ENCODE measurements at regions not wholly inside any gene's neighbourhood (a gene's known extent, or its start where the extent isn't known, plus 50 kb on each side); places are given as distances from the start of the nearest gene placed in this dataset.

DNA sequence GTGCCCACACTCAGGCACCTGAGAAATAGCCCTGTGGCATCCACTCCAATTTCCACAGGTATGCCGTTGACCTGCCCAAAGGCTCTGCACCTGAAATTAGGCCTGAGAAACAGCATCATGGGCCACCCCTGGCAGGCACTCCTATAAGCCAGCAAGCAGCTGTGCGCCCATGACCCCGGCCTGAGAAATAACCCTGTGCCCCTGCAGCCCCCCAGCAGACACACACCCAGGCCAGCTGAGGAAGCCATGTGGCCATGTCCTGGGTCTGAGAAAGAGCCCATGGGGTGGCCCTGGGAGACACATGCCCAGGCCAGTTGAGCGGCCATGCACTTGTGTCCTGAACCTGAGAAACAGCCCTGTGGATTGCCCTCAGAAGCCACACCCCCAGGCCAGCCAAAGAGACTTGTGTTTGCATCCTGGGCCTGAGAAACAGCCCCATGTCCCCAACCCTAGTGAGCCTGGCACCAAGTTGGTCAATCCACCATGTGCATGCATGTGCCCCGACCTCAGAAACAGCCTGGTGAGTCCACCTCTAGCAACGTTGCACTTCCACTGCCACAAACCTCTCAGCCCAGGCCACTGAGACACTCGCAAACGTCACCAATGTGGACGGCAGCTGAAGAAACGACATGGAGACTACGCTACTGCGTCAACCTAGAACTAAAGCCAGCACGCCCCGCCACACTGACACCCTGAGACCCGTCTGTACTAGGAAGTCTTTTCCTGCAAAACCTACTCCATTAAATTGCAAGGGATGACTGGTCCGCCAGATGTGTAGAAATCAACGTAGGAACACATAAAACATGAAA lies 411.9 kb downstream of the TMEM121 start:
- no peak overlapping the region for H3K27ac ChIP-seq (ENCODE audit: low read length)
- H2AFZ ChIP-seq (ENCODE audit: low read length), result no peak overlapping the region
- POLR2A ChIA-PET (ENCODE audit: unreplicated experiment), result no interaction called here
- H3K36me3 ChIP-seq (ENCODE audit: low read depth, low read length), result no peaks in the 10 kb centered on the region
- no peak overlapping the region for H3K4me2 ChIP-seq (ENCODE audit: low read length)
- no peaks in the 10 kb centered on the region for H3K4me1 ChIP-seq (ENCODE audit: insufficient read depth, low read length)
- no peaks in the 10 kb centered on the region for H3K79me2 ChIP-seq (ENCODE audit: low read length)
- peaks cover 10% of the 10 kb centered on the region; the same call in 1 of the 2 replicates for H3K9me3 ChIP-seq (ENCODE audit: low read length)
- no peak overlapping the region for H3K9ac ChIP-seq (ENCODE audit: low read length)
- TF ChIP-seq EZH2 (IDR thresholded peaks at IDR 0.05; ENCODE audit: low read length, unreplicated experiment) (no peak), EZH2phosphoT487 (IDR thresholded peaks at IDR 0.05; ENCODE audit: borderline replicate concordance, low read length) (no peak)
- TF ChIP-seq, protein P1, sequence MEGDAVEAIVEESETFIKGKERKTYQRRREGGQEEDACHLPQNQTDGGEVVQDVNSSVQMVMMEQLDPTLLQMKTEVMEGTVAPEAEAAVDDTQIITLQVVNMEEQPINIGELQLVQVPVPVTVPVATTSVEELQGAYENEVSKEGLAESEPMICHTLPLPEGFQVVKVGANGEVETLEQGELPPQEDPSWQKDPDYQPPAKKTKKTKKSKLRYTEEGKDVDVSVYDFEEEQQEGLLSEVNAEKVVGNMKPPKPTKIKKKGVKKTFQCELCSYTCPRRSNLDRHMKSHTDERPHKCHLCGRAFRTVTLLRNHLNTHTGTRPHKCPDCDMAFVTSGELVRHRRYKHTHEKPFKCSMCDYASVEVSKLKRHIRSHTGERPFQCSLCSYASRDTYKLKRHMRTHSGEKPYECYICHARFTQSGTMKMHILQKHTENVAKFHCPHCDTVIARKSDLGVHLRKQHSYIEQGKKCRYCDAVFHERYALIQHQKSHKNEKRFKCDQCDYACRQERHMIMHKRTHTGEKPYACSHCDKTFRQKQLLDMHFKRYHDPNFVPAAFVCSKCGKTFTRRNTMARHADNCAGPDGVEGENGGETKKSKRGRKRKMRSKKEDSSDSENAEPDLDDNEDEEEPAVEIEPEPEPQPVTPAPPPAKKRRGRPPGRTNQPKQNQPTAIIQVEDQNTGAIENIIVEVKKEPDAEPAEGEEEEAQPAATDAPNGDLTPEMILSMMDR (conservative IDR thresholded peaks at IDR 0.05; ENCODE audit: low read depth, low read length), result no peak
- no peaks in the 10 kb centered on the region for H3K9me2 ChIP-seq (replicated peaks; ENCODE audit: low read length)
- intact Hi-C loops (cut with micrococcal nuclease), result no loop called here
- no peaks in the 10 kb centered on the region for H3F3A ChIP-seq (ENCODE audit: low read length, unreplicated experiment)
- DNase-seq (no peak), ATAC-seq (no peak)
- peaks cover 8% of the 10 kb centered on the region; the same call in 1 of the 2 replicates for H3K27me3 ChIP-seq (ENCODE audit: low read length)
- no peak overlapping the region for H3K4me3 ChIP-seq (ENCODE audit: low read length)
- no peaks in the 10 kb centered on the region for H4K20me1 ChIP-seq (ENCODE audit: low read length)
- BruUV-seq (replicated peaks), result no TSS peak
- CTCF ChIA-PET, result no interaction called here

DNA sequence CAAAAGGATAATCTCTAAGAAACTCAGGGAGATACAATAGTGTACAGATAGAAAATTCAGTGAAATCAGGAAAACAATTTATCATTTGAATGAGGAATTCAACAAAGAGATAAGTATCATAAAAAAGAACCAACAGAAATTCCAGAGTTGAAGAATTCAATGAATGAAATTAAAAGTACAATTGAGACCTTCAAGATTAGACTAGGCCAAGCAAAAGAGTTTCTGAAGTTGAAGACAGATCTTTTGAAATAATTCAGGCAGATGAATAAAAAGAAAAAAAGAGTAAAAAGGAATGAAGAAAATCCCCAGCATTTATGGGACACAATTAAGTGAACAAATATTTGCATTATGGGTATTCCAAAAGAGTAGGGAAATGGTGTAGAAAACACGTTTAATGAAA lies 412.6 kb downstream of the TMEM121 start:
- Histone ChIP-seq H4K20me1 (ENCODE audit: low read length) (no peaks in the 10 kb centered on the region), H3K79me2 (ENCODE audit: low read length) (no peaks in the 10 kb centered on the region), H3K9ac (ENCODE audit: low read length) (no peak overlapping the region), H3K9me3 (ENCODE audit: low read length) (peaks cover 10% of the 10 kb centered on the region; the same call in 1 of the 2 replicates), H3F3A (ENCODE audit: low read length, unreplicated experiment) (no peaks in the 10 kb centered on the region), H2AFZ (ENCODE audit: low read length) (no peak overlapping the region), H3K4me3 (ENCODE audit: low read length) (no peak overlapping the region), H3K4me1 (ENCODE audit: insufficient read depth, low read length) (no peaks in the 10 kb centered on the region), H3K27ac (ENCODE audit: low read length) (no peak overlapping the region), H3K9me2 (replicated peaks; ENCODE audit: low read length) (no peaks in the 10 kb centered on the region), H3K4me2 (ENCODE audit: low read length) (no peak overlapping the region), H3K27me3 (ENCODE audit: low read length) (peaks cover 3% of the 10 kb centered on the region; the same call in 1 of the 2 replicates), H3K36me3 (ENCODE audit: low read depth, low read length) (no peaks in the 10 kb centered on the region)
- ATAC-seq, result no peak
- intact Hi-C loops (cut with micrococcal nuclease), result no loop called here
- BruUV-seq (replicated peaks), result no TSS peak
- no peak for DNase-seq
- TF ChIP-seq, protein P1 (conservative IDR thresholded peaks at IDR 0.05; ENCODE audit: low read depth, low read length), result no peak
- TF ChIP-seq EZH2phosphoT487 (IDR thresholded peaks at IDR 0.05; ENCODE audit: borderline replicate concordance, low read length) (no peak), EZH2 (IDR thresholded peaks at IDR 0.05; ENCODE audit: low read length, unreplicated experiment) (no peak)
- ChIA-PET CTCF (no interaction called here), POLR2A (ENCODE audit: unreplicated experiment) (no interaction called here)
